Spleen (tissue), 7 donors: ENCODE measurements at regions not wholly inside any gene's neighbourhood (a gene's known extent, or its start where the extent isn't known, plus 50 kb on each side); places are given as distances from the start of the nearest gene placed in this dataset.

Experiments
- CTCF ChIP-seq, 11 experiments: fragments of 200-600 bp in 7 of 11; fragments of 450-650 bp in 4 of 11; sonication (generic) in 4 of 11; IDR thresholded peaks in 8 of 11; conservative IDR thresholded peaks in 3 of 11; 1 replicate in 7 of 11; 2 replicates in 4 of 11; pipeline versions ENCODE4 v1.4.0 to v1.8.0; 2016 to 2021; ENCODE audit warnings: antibody characterized with exemption in 11 of 11, inconsistent platforms in 4 of 11, mild to moderate bottlenecking in 1 of 11
- POLR2A ChIP-seq, 3 donors: fragments of 450-650 bp; IDR thresholded peaks; one replicate each; pipeline ENCODE4 v1.5.1; 2017; ENCODE audit warnings: antibody characterized with exemption in 3 of 3, mild to moderate bottlenecking in 1 of 3
- POLR2AphosphoS5 ChIP-seq, 3 donors: sonication (generic); formaldehyde crosslinking; IDR thresholded peaks; one replicate each; pipeline ENCODE4 v1.5.1; 2017; ENCODE audit warnings: antibody characterized with exemption in 3 of 3
- donor health status: DM: no; HTN: no; CAD: no; lungs with moderate emphysema.
- donor health status: DM: no; HTN: no; CAD: no.
- donor health status: DM: no; HTN: no; CAD: no.

- TF ChIP-seq CTCF (IDR thresholded peaks at IDR 0.05 in 8 of 11, conservative IDR thresholded peaks at IDR 0.05 in 3 of 11): no peak
- TF ChIP-seq POLR2A (IDR thresholded peaks at IDR 0.05): no peak
- no peak for TF ChIP-seq POLR2AphosphoS5 (IDR thresholded peaks at IDR 0.05)
Observed at GRCh38 chr9:23621924-23622323, 204.1 kb downstream of the ELAVL2 start.
